Activated CD8-positive, alpha-beta memory T cell treated with anti-CD3 and anti-CD28 coated beads for 36 hours (primary cell): ENCODE measurements at regions not wholly inside any gene's neighbourhood (a gene's known extent, or its start where the extent isn't known, plus 50 kb on each side); places are given as distances from the start of the nearest gene placed in this dataset.
"Not testable (repeated sequence)": the region's sequence is repeated elsewhere in the genome, so short reads cannot be mapped to it uniquely, and the experiment has no call there.

Experiments used
- CTCF ChIA-PET: fragments of 350-600 bp; sonication (Branson Sonifier 250); formaldehyde crosslinking; loops from one replicate; lab custom pipeline; 2021; ENCODE audit warnings: antibody characterized with exemption; lab: Charles Lee
- POLR2A ChIA-PET: fragments of 350-600 bp; sonication (Branson Sonifier 250); formaldehyde crosslinking; loops from one replicate; lab custom pipeline; 2021; ENCODE audit warnings: antibody characterized with exemption; lab: Charles Lee

DNA sequence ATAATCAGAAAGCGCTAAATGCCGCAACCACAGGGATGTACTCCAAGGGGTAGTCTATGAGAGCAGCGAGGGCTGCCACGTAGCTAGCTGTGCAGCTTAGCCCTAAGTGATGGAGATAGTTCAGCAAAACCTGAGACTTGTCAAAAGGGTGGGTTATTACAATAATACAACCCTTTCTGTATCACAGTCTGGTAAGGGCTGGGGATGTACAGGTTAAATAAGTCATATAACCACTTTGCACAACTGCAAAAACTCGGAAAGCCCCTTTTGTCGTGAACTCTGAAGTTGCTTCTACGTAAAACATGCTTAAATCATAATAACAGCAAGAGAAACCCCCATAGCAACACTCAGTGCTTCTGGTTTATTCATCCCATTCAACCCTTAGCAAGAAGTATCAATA lies 598.8 kb downstream of the SUCLG1 start:
- ChIA-PET CTCF (no interaction called here), POLR2A (no interaction called here)

DNA sequence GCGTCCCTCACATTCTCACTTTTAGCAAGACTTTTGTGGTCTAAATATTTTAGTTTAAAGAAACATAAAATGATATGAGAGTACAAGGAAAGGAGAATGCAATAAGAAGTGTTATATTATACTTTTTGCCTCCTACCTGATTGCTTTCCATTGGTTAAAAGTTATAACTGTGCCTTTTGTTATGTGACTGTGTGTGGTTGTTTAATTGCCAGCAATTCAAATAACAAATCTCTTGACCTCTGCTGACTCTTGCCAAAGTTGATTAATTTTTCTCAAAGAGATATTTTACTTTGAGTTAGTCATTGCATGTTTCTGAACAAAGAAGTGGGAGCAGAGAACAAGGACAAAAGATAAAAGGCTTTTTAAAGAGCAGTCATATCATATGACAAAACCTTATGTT lies 599.5 kb downstream of the SUCLG1 start:
- ChIA-PET CTCF (no interaction called here), POLR2A (no interaction called here)

DNA sequence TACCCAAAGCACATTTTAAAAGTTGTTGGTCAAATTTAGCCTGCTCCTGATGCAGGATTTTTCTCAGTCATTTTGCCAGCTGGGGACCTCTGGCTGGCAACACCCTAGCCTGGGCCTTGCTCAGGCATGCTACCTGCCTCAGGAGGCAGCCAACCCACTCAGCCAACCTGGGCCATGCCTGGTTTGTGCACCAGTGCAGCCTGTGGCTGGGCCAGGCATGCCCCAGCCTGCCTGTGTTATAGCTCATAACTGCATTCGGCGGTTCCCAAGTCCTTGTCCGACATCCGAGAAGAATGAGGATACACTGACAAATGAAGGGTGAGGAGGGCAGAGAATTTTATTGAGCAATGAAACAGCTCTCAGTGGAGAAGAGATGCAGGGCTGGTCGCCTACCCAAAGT lies 608.0 kb downstream of the SUCLG1 start:
- ChIA-PET CTCF (no interaction called here), POLR2A (no interaction called here)

DNA sequence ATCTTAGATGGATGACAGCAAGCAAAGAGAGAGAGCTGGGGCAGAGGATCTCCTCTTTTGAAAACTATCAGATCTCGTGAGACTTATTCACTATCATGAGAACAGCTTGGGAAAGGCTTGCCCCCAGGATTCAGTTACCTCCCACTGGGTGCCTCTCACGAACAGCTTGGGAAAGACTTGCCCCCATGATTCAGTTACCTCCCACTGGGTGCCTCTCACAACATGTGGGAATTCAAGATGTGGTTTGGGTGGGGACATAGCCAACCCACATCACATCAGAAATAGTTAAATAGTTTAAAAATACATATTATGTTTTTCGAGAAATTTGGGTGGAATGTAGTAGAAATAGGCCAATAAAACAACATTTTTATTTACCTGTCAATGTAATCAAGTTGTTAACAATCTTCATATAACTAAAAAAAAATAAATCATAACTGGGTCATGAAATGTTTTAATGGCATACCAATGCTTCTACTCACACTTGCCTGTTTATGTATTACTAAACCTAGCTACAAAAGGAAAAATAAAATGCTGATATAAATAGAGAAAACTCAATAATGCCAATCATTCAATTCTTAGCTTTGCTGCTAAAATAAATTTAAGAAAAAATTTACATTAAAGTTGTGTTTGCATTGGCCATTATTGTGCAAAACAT lies 608.9 kb downstream of the SUCLG1 start:
- POLR2A ChIA-PET = no interaction called here
- CTCF ChIA-PET = no interaction called here

DNA sequence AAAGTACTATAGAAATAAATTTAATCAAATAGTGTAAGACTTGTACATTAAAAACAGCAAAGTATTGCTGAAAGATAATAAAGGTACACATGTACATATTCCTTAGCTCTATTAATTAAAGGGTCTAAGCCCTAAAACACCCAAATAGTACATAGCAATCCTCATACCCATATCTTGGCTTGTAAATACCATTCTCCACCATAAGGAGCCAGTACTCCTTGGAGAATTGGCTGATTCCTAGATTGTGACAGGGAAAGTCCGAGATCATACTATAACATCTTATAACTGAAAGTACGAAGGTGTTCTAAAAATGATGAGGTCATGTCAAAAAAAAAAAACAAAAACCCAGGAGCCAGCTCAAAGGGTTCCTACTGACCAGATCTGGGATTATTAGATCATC lies 614.6 kb downstream of the SUCLG1 start:
- ChIA-PET POLR2A (no interaction called here), CTCF (no interaction called here)

DNA sequence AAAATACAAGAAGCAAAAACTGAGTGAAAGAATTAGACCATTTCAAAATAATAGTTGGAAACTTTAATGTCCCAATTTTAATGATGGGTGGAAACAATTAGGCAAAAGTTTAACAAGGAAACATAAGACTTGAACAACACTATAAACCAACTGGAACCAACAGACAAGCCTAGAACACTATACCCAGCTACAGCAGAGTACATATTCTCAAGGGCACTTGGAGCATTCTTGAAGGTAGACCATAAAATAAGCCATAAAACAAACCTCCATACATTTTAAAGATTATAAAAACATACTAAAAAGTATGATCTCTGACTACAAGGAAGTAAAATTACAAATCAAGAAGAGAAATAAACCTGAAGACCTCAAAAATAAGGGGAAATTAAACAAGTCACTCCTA lies 616.7 kb downstream of the SUCLG1 start:
- CTCF ChIA-PET = no interaction called here

DNA sequence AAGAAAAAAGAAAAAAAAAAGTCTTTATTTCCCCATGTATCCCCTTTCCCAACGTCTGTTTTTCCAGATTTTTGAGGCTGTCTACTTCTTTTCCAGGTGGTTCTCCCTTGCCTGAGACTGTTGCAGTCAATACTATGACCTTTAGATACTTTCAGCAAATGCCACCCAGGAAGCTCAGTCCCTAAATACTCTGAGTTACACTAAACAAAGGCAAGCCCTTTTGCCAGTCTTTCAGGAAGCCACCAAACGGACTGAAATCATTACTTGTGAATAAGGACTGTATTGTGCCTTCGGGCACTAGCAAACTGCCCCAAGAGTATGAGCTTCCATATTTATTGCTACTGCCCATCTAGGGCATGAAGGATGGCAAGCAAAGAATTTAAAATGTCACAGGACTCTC lies 621.3 kb downstream of the SUCLG1 start:
- POLR2A ChIA-PET = no interaction called here

More for the DNA sequence above, 616.7 kb downstream of the SUCLG1 start:
- POLR2A ChIA-PET = no interaction called here

DNA sequence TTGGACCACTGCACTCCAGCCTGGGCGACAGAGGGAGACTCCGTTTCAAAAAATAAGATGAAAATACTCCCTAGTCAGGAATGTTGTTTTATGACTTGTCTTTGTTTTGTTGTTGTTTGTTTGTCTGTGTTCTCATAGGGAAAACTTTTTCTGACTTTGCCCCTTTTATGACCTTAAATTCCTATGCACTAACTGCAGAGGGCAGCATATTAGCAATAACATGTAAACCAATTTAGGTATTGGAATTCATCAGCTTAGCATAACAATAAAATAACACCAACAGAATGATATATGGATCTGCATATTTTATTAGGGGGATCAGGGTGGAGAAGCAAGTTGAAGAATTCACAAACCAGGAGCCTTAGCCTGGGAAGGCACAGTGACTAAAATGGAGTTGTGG lies 631.5 kb downstream of the SUCLG1 start:
- POLR2A ChIA-PET = no interaction called here
- CTCF ChIA-PET = no interaction called here

More for the DNA sequence above, 621.3 kb downstream of the SUCLG1 start:
- CTCF ChIA-PET = no interaction called here

DNA sequence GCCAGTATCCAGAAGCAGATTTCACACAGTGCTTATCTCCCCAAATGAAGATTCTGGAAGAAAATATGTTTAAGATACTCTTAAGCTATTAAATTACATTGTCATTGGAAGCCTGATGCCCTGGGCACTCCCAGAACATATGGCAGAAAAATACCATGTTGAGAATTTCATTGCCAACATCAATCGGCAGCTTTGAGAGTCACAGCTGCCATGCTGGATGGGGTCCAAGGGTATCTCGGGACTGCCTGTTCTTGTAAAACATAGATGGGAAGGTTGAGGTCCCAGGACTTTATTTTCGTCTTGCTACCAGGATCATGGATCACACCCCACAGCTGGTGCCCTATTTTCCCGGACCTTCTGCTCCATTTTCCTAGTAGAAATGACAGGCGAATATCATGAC lies 632.5 kb downstream of the SUCLG1 start:
- ChIA-PET POLR2A (no interaction called here), CTCF (no interaction called here)

DNA sequence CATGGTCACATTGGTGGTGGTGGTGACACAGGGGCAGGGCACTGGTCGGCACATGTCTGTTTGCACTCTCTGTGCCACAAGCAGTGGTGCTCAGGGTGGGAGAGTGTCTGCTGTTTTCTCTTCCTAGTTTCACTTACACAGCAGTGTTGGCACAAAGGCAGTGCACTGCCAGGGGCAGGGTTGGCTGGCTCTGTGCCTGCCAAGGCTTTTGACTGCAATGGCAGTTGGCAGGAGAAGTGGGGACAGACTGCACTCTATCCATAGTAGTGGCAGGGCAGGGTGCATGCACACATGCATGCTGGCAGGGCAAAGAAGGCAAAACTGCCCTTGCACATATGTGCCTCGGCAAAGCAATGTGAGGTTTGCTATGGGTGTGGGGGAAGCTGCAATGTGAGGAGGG lies 635.9 kb downstream of the SUCLG1 start:
- ChIA-PET CTCF (no interaction called here), POLR2A (no interaction called here)

DNA sequence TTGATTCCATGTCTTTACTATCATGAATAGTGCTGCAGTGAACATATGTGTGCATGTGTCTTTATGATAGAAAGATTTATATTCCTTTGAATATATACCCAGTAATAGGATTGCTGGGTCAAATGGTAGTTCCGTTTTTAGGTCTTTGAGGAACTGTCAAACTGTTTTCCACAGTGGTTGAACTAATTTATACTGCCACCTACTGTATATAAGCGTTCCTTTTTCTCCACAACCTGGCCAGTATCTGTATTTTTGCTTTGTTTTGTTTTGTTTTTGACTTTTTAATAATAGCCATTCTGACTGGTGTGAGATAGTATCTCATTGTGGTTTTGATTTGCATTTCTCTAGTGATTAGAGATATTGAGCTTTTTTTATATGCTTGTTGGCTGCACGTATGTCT lies 641.6 kb downstream of the SUCLG1 start:
- ChIA-PET CTCF (no interaction called here), POLR2A (no interaction called here)

DNA sequence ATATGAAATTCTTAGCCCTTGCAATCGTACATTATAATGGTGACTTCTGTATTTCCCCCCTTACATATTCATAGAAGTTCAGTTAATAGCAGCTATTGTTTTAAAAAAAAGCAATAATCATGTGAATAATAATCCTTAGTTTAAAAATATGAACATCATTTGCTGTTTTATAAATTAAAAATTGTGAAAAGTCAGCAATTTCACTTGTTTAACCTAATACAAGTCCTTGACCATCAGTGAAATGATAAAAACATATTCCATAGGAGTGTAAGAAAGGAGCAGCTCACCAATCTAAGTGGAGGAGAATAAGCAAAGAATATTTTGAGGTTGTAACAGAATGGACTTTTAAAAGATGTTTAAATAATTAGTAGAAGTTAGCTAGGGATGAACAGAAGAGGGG lies 650.2 kb downstream of the SUCLG1 start:
- POLR2A ChIA-PET = no interaction called here
- CTCF ChIA-PET = no interaction called here

DNA sequence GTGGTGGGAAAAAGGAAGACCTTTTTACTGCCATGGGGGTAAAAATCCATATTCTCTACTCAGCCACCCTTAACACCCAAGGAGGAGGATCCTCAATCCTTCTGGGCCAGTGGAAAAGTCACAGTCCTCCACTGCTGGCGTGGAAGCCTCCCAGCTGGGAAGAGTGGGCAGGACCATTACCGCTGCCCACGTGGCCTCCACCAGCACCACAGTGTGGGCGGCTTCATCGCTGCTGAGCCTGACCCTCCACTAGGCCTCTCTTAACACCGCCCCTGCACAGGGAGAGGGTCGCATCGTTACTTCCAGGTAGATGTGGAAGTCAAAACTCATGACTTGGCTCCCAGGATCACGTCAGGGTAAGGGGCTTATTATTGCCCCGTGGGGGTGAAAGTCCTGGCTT lies 656.5 kb downstream of the SUCLG1 start:
- CTCF ChIA-PET = interaction anchor here (0.6 kb wide), 1 partner anchor 576 kb away, joined by 3 read pairs; no protein-coding TSS in a partner anchor
- POLR2A ChIA-PET = no interaction called here

DNA sequence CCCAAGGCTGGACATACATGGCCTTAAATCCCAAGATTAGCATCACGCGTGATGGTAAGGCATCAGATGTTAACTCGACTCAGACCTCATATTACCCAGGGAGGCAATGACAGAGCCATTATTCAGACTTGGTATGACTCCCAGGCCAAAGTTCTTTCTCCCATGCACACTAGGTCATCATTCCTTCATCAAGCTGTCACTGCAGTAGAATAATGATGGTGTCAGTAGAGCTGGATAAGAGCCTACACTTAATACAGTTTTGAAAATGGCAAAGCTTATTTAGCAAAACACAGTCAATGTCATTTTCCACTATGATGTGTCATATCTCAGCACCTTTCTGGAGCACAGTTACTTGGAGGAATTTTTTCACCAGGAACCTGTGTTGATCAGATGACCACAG lies 663.3 kb downstream of the SUCLG1 start:
- POLR2A ChIA-PET = no interaction called here
- CTCF ChIA-PET = no interaction called here

DNA sequence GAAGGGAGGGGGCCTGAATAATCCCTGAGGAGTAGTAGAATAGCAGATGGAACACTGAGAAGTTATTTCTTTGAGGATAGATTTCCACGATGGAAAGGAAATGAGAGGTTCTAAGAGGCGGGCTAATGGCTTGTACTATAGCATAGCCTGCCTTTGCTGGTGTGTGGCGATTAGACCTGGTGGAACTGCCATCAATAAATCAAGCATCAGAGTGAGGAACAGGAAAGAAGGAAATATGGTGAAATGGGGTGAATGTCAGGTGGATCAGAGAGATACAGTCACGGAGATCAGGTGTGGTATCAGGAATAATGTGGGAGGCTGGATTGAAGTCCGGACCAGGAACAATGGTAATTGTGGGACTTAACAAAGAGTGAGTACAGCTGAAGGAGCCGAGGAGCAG lies 668.6 kb downstream of the SUCLG1 start:
- POLR2A ChIA-PET, CTCF ChIA-PET: not testable (repeated sequence)

DNA sequence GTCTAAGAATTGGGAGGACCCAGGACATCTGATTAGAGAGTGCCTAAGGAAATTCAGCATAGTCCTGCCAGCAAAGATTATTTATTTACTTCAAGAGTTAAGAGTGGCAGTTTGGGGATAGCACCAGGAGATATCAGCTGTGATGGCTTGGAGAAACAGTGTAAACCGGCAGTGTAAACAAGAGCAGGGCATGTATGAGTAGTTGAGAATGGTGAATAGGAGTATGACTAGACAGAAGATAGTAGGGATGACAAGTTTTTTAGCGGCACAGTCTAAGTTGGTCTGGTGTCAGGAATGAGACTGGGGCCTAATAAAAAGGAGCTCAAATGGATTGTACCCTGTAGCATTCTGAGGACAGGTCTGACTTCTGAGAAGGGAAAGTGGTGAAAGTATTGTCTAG lies 669.4 kb downstream of the SUCLG1 start:
- POLR2A ChIA-PET = not testable (repeated sequence)

DNA sequence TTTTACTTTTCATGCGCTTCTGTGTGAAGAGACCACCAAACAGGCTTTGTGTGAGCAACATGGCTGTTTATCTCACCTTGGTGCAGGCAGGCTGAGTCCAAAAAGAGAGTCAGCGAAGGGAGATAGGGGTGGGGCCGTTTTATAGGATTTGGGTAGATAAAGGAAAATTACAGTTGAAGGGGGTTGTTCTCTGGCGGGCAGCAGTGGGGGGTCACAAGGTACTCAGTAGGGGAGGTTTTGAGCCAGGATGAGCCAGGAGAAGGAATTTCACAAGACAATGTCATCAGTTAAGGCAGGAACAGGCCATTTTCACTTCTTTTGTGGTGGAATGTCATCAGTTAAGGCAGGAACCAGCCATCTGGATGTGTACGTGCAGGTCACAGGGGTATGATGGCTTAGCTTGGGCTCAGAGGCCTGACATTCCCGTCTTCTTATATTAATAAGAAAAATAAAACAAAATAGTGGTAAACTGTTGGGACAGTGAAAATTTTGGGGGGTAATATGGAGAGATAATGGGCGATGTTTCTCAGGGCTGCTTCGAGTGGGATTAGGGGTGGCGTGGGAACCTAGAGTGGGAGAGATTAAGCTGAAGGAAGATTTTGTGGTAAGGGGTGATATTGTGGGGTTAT lies 670.0 kb downstream of the SUCLG1 start:
- CTCF ChIA-PET, POLR2A ChIA-PET: not testable (repeated sequence)

More for the DNA sequence above, 669.4 kb downstream of the SUCLG1 start:
- CTCF ChIA-PET = not testable (repeated sequence)

DNA sequence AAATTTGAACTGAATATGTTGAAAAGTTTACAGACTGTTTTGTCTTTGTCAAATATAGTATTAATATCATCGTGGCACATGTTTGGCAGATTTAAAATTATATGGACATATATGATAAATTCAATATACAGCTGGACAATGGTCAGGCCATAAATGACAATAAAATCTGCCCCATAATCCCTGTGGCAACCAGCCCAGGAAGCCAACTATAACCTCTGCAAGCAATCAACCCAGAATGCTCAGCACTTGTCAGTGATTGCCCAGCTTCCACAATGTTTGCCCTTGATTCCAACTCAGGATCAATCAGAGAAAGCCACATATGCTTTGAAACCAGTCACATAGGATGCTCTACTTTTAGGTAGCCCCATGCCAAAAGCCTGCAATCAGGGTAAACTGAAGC lies 671.9 kb downstream of the SUCLG1 start:
- CTCF ChIA-PET = no interaction called here
- POLR2A ChIA-PET = no interaction called here

DNA sequence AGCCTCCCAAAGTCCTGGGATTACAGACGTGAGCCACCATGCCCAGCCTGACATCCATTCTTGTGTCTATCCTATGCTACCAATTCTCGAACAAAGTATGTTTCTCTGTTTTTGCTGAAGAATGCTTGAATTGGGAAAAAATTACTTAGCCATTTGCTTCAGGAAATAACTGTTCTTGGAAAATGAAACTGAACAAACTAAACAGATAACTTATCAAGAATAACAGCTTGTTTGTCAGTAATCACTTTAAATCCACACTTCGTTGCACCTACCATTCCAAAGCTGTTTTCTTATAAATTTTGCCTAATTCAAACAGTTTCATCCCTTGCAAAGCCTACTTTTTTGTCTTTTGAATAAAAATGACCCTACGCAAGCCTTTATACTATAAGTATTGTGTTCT lies 672.9 kb downstream of the SUCLG1 start:
- ChIA-PET CTCF (no interaction called here), POLR2A (no interaction called here)

DNA sequence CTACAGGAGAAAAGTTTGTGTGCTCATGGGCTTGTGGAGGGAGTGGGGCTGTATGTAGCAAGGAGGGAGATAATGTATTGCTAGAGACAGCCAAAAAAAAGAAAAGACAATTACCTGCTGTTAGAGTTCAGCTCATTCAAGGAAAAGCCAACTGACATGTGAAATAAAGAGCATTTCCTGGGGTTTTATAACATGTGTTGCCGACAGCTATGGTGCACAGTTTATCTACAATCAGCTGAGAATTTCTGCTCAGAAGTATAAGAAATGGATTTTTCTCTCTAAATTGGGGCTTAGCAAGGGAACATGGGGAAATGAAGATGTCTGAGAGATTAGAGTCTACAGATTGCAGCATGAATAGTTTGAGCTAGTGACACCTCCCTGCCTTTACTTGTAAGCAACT lies 674.1 kb downstream of the SUCLG1 start:
- ChIA-PET POLR2A (no interaction called here), CTCF (no interaction called here)

DNA sequence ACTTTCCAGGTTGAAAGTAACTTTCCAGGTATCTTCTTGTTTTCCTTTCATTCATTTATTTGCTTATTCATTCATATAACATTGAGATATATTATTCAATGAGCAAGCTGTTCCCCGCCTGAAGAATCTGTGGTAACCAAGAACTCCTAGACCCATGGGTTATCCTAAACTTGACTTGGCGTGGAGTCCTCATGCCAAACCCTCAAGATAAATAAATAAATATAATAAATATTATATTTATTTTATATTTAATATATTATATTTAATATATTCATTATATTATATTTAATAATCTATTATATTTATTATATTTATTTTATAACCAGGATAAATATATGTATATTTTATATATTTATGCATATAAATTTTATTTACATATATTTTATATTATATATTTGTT lies 674.8 kb downstream of the SUCLG1 start:
- POLR2A ChIA-PET = no interaction called here
- CTCF ChIA-PET = no interaction called here

DNA sequence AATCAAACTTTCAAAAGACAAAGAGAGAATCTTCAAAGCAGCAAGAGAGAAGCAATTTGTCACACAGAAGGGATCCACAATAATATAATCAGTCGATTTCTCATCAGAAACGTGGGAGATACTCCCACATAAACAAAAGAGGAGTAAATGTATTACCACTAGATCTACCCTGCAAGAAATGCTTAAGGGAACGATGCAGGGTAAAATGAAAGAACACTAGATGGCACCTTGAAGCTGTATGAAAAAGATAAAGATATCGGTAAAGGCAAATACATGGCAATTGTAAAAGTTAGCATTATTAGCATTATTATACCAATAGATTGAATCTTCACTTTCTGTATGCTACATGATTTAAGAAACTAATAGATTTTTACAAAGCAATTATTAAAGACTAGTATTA lies 677.0 kb downstream of the SUCLG1 start:
- ChIA-PET POLR2A (no interaction called here), CTCF (no interaction called here)
